GM23248 (cell line): ENCODE measurements at regions not wholly inside any gene's neighbourhood (a gene's known extent, or its start where the extent isn't known, plus 50 kb on each side); places are given as distances from the start of the nearest gene placed in this dataset.

Experiments
- EZH2 ChIP-seq: fragments of 200-600 bp; sonication (generic); IDR thresholded peaks from 2 replicates; pipeline ENCODE4 v1.6.1; 2018; ENCODE audit warnings: antibody characterized with exemption, mild to moderate bottlenecking; ENCODE audit not compliant: insufficient read depth, poor library complexity, severe bottlenecking
- EZH2phosphoT487 ChIP-seq: fragments of 200-600 bp; sonication (generic); IDR thresholded peaks from 2 replicates; pipeline ENCODE4 v1.6.1; 2018; ENCODE audit warnings: antibody characterized with exemption, moderate library complexity, mild to moderate bottlenecking, low read depth; ENCODE audit not compliant: insufficient read depth

DNA sequence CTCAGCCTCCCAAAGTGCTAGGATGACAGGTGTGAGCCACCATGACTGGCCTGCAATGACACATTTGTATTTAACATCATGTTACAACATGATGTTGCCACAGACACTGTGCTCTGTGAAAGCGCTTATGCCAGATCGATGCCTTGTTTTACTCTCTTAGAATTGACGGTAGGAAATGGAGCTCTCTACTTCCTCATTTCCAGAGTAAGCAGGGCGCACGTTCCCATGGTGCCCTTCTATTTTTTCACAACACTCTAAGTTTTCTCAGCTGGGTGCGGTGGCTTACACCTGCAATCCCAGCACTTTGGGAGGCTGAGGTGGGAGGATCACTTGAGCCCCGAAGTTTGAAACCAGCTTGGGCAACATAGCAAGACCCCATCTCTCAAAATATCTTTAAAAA lies 60.7 kb upstream of the DHRSX start:
- TF ChIP-seq EZH2phosphoT487 (no peak), EZH2 (no peak)
